IMR-90 (cell line): ENCODE measurements at regions not wholly inside any gene's neighbourhood (a gene's known extent, or its start where the extent isn't known, plus 50 kb on each side); places are given as distances from the start of the nearest gene placed in this dataset.
A peak's percentile ranks its signal among the peaks of the same experiment; 100 is the strongest.

Source experiments
- ATAC-seq: fragments of 200-7000 bp; cut with Tn5 transposase; 2 replicates; pipeline ENCODE4 v1.9.1; 2020; ENCODE audit warnings: low read depth, mild to moderate bottlenecking, moderate library complexity
- BruUV-seq: library from RNA; stranded (reverse); fragments of 400-500 nt; replicated peaks from 2 replicates; lab custom pipeline; 2021; lab: Mats Ljungman, UMichigan
- CTCF ChIA-PET: fragments of 300-600 bp; formaldehyde crosslinking; extraction: SDS; loops from one replicate; lab custom pipeline; 2021; ENCODE audit warnings: antibody characterized with exemption; lab: Yijun Ruan, JAX
- POLR2A ChIA-PET: fragments of 300-600 bp; sonication (Branson Sonifier 250); formaldehyde crosslinking; loops from one replicate; lab custom pipeline; 2022; ENCODE audit warnings: antibody characterized with exemption; ENCODE audit not compliant: unreplicated experiment; lab: Charles Lee
- DNase-seq: peaks from one replicate; pipeline ENCODE4 v3.0.0; 2013
- H2AFZ ChIP-seq: replicated peaks from 2 replicates; pipeline ENCODE3; 2013; ENCODE audit warnings: low read length, mild to moderate bottlenecking; ENCODE audit not compliant: poor library complexity
- H2AK5ac ChIP-seq: 2 replicates; pipeline ENCODE4 v1.6.1; 2013; ENCODE audit warnings: low read depth, low read length, inconsistent platforms
- H2AK9ac ChIP-seq: replicated peaks from 2 replicates; pipeline ENCODE3; 2013; ENCODE audit warnings: mild to moderate bottlenecking, low read depth, low read length, moderate library complexity; ENCODE audit not compliant: poor library complexity
- H2BK120ac ChIP-seq: 2 replicates; pipeline ENCODE4 v1.6.1; 2013; ENCODE audit warnings: low read depth, low read length, inconsistent platforms
- H2BK15ac ChIP-seq: 3 replicates; pipeline ENCODE4 v1.6.1; 2013; ENCODE audit warnings: low read depth, low read length, inconsistent platforms
- H2BK20ac ChIP-seq: 2 replicates; pipeline ENCODE4 v1.6.1; 2013; ENCODE audit warnings: low read depth, mild to moderate bottlenecking, inconsistent platforms, low read length, moderate library complexity
- H2BK5ac ChIP-seq: 2 replicates; pipeline ENCODE4 v1.6.1; 2013; ENCODE audit warnings: mild to moderate bottlenecking, low read depth, low read length, inconsistent platforms; ENCODE audit not compliant: poor library complexity, severe bottlenecking
- H3K14ac ChIP-seq: replicated peaks from 2 replicates; pipeline ENCODE4 v1.6.1; 2013; ENCODE audit warnings: low read depth, low read length, inconsistent platforms
- H3K18ac ChIP-seq: 2 replicates; pipeline ENCODE4 v1.6.1; 2013; ENCODE audit warnings: low read depth, low read length, control low read depth
- H3K23ac ChIP-seq: 2 replicates; pipeline ENCODE4 v1.6.1; 2013; ENCODE audit warnings: low read depth, low read length, inconsistent platforms
- H3K27ac ChIP-seq: 2 replicates; pipeline ENCODE4 v1.5.1; 2013; ENCODE audit warnings: mild to moderate bottlenecking, control low read depth, low read length; ENCODE audit not compliant: insufficient read depth
- H3K27me3 ChIP-seq: 2 replicates; pipeline ENCODE4 v1.6.1; 2013; ENCODE audit warnings: low read length; ENCODE audit not compliant: control insufficient read depth, insufficient read depth
- H3K36me3 ChIP-seq: 2 replicates; pipeline ENCODE4 v1.6.1; 2013; ENCODE audit warnings: low read length, mixed read lengths; ENCODE audit not compliant: control insufficient read depth, insufficient read depth
- H3K4ac ChIP-seq: 2 replicates; pipeline ENCODE4 v1.6.1; 2013; ENCODE audit warnings: low read depth, low read length, inconsistent platforms
- H3K4me1 ChIP-seq: 2 replicates; pipeline ENCODE4 v1.6.1; 2013; ENCODE audit warnings: low read length, mixed read lengths; ENCODE audit not compliant: control insufficient read depth, insufficient read depth
- H3K4me2 ChIP-seq: 2 replicates; pipeline ENCODE4 v1.6.1; 2013; ENCODE audit warnings: low read depth, mild to moderate bottlenecking, control low read depth, low read length, moderate library complexity
- H3K4me3 ChIP-seq: 2 replicates; pipeline ENCODE4 v1.5.1; 2013; ENCODE audit warnings: low read depth, mild to moderate bottlenecking, control low read depth, low read length, moderate library complexity; ENCODE audit not compliant: insufficient read depth
- H3K56ac ChIP-seq: 2 replicates; pipeline ENCODE4 v1.6.1; 2013; ENCODE audit warnings: low read length, inconsistent platforms; ENCODE audit not compliant: insufficient read depth; ENCODE audit errors: extremely low read depth
- H3K79me1 ChIP-seq, 2 experiments: 2 replicates each; pipeline ENCODE4 v1.6.1; 2013; ENCODE audit warnings: low read length in 2 of 2, inconsistent platforms in 1 of 2, low read depth in 1 of 2
- H3K9ac ChIP-seq: 2 replicates; pipeline ENCODE4 v1.6.1; 2013; ENCODE audit warnings: low read depth, low read length, control low read depth
- H3K9me1 ChIP-seq: 2 replicates; pipeline ENCODE4 v1.6.1; 2013; ENCODE audit warnings: low read length, inconsistent platforms; ENCODE audit not compliant: insufficient read depth
- H3K9me3 ChIP-seq: 2 replicates; pipeline ENCODE4 v1.6.1; 2013; ENCODE audit warnings: low read length; ENCODE audit not compliant: control insufficient read depth, insufficient read depth
- H4K20me1 ChIP-seq: 2 replicates; pipeline ENCODE4 v1.6.1; 2013; ENCODE audit warnings: low read length, inconsistent platforms; ENCODE audit not compliant: insufficient read depth
- H4K5ac ChIP-seq: 2 replicates; pipeline ENCODE4 v1.6.1; 2013; ENCODE audit warnings: mild to moderate bottlenecking, low read depth, low read length, control low read depth
- H4K8ac ChIP-seq, 2 experiments: 2 replicates each; pipeline ENCODE4 v1.6.1; 2013; ENCODE audit warnings: low read depth in 2 of 2, low read length in 2 of 2, control low read depth in 1 of 2, inconsistent platforms in 1 of 2
- H4K91ac ChIP-seq: 2 replicates; pipeline ENCODE4 v1.6.1; 2013; ENCODE audit warnings: low read depth, low read length, inconsistent platforms; ENCODE audit not compliant: insufficient read depth
- SMC3 ChIP-seq: fragments of 150-350 bp; IDR thresholded peaks from 2 replicates; pipeline ENCODE4 v1.6.1; 2016; ENCODE audit warnings: low read depth, mild to moderate bottlenecking, antibody characterized with exemption, low read length, moderate library complexity
- WGBS, 2 experiments: methylation state at CpG; one replicate each; pipeline versions ENCODE4 v1.1.5 to v1.1.7; 2013; ENCODE audit warnings: missing lambda C conversion rate in 2 of 2; ENCODE audit not compliant: insufficient read length in 1 of 2; ENCODE audit errors: extremely low coverage in 2 of 2; 5-methylcytosine and 5-hydroxymethylcytosine counted together
- dilution Hi-C: fragments of 300-500 bp; cut with HindIII; formaldehyde crosslinking; loops from one replicate; pipeline ENCODE4 v1.14.3; 2018; ENCODE audit warnings: low sequenced_read_pairs; ENCODE audit not compliant: unreplicated experiment
- in situ Hi-C: fragments of 300-500 bp; cut with MboI; formaldehyde crosslinking; loops from 3 replicates; pipeline ENCODE4 v1.14.3; 2019; ENCODE audit warnings: low sequenced_read_pairs, inconsistent platforms, mixed read lengths
- intact Hi-C: fragments of 100-400 bp; cut with micrococcal nuclease; formaldehyde crosslinking; loops from 2 replicates; pipeline ENCODE4 v1.10.0; 2022

DNA sequence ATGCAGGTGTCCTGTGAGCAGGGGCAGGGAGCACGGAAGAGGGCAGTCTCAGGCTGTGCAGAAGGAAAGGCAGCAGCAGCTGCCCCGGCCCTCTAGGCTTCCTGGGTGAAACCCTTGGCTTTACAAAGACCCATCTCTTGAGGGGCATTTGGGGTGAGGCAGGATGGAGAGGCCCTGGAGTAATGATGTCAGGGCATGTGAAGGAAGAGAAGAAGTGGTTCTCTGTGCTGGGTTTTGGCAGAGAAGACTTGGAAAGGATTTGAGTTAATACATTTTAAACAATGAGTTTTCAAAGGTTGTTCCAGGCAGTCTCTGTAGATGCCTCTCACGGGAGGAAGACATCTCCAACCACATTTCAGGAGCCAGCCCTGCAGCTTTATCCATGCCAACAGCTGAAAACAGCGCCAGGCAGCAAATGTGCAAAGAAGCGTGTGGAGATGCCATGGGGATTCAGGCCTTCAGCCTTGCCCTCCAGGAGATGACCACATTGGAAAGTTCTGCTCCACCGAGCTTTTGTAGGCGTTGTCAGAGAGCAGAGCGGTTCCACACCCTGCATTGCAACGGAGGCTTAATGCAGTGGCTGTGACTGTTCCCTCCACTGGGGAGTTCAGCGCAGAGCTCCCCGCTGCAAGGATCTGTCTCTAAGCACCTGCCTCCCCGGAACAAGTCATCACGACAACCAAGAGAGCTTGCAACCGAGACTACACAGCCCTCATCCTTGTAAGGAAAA lies 322.8 kb downstream of the UQCRFS1 start:
- no peak overlapping the region for H4K5ac ChIP-seq
- in situ Hi-C loops: loop anchor here (10.0 kb wide), 1 partner anchor 155 kb away; no protein-coding TSS in a partner anchor
- no peak overlapping the region for H3K4me3 ChIP-seq
- H3K14ac ChIP-seq: no peak overlapping the region
- DNase-seq: no peak
- no peak overlapping the region for H2BK120ac ChIP-seq
- no peak for TF ChIP-seq SMC3
- no peak overlapping the region for H2BK15ac ChIP-seq
- no peak overlapping the region for H4K8ac ChIP-seq
- H3K18ac ChIP-seq: no peak overlapping the region
- ATAC-seq: 0 out of 2 replicates have a peak, but pooled peaks have one; percentile 27
- no peaks in the 10 kb centered on the region for H4K20me1 ChIP-seq
- 83% methylated on average over 3 of the region's 14 CpGs; no CpG with 5 or more reads in 1 of the 2 experiments for WGBS, 2 experiments
- no peaks in the 10 kb centered on the region for H3K79me1 ChIP-seq
- intact Hi-C loops: no loop called here
- no peaks in the 10 kb centered on the region for H3K36me3 ChIP-seq
- POLR2A ChIA-PET: no interaction called here
- H3K9ac ChIP-seq: no peak overlapping the region
- no peak overlapping the region for H3K27ac ChIP-seq
- no peak overlapping the region for H2AK9ac ChIP-seq
- no peak overlapping the region for H2BK5ac ChIP-seq
- no peak overlapping the region for H3K4ac ChIP-seq
- CTCF ChIA-PET: no interaction called here
- H3K27me3 ChIP-seq: peaks cover 2% of the 10 kb centered on the region; the same call in 1 of the 2 replicates
- H3K9me1 ChIP-seq: no peaks in the 10 kb centered on the region
- BruUV-seq: no TSS peak
- no peak overlapping the region for H3K4me2 ChIP-seq
- H3K4me1 ChIP-seq: no peaks in the 10 kb centered on the region
- dilution Hi-C loops: no loop called here
- no peak overlapping the region for H3K23ac ChIP-seq
- H3K56ac ChIP-seq: no peak overlapping the region
- no peak overlapping the region for H2AK5ac ChIP-seq
- no peaks in the 10 kb centered on the region for H3K9me3 ChIP-seq
- no peak overlapping the region for H2AFZ ChIP-seq
- H4K91ac ChIP-seq: no peak overlapping the region
- H2BK20ac ChIP-seq: no peak overlapping the region
